ENCODE measurements at regions not wholly inside any gene's neighbourhood (a gene's known extent, or its start where the extent isn't known, plus 50 kb on each side); places are given as distances from the start of the nearest gene placed in this dataset.
A peak's percentile ranks its signal among the peaks of the same experiment; 100 is the strongest.
"Not testable (repeated sequence)": the region's sequence is repeated elsewhere in the genome, so short reads cannot be mapped to it uniquely, and the experiment has no call there.

GRCh38 chr5:82532075-82532474, 253.9 kb upstream of the RPS23 start:
- DNase-seq, result not testable (repeated sequence)

- DNase-seq, result peak; percentile 33
These were observed 248.4 kb upstream of the RPS23 start for GRCh38 chr5:82526540-82526939.

GRCh38 chr5:82525626-82526025, 247.5 kb upstream of the RPS23 start:
- no peak for DNase-seq

GRCh38 chr5:82523633-82524032, 245.5 kb upstream of the RPS23 start:
- DNase-seq, result no peak

- no peak for DNase-seq
These were observed 244.7 kb upstream of the RPS23 start for GRCh38 chr5:82522897-82523296.

GRCh38 chr5:82521431-82522051, 243.4 kb upstream of the RPS23 start:
- DNase-seq, result no peak

GRCh38 chr5:82519558-82519957, 241.4 kb upstream of the RPS23 start:
- DNase-seq, result no peak

GRCh38 chr5:82517544-82518075, 239.5 kb upstream of the RPS23 start:
- no peak for DNase-seq

GRCh38 chr5:82513738-82514137, 235.6 kb upstream of the RPS23 start:
- DNase-seq, result no peak

- no peak for DNase-seq
These were observed 233.9 kb upstream of the RPS23 start for GRCh38 chr5:82512025-82512424.

GRCh38 chr5:82511134-82511533, 233.0 kb upstream of the RPS23 start:
- no peak for DNase-seq

- peak; percentile 60 for DNase-seq
These were observed 231.6 kb upstream of the RPS23 start for GRCh38 chr5:82509762-82510161.

- DNase-seq, result not testable (repeated sequence)
These were observed 228.2 kb upstream of the RPS23 start for GRCh38 chr5:82506390-82506789.

- DNase-seq, result no peak
These were observed 221.6 kb upstream of the RPS23 start for GRCh38 chr5:82499725-82500244.

GRCh38 chr5:82497242-82497641, 219.1 kb upstream of the RPS23 start:
- no peak for DNase-seq

GRCh38 chr5:82494942-82495341, 216.8 kb upstream of the RPS23 start:
- peak; percentile 13 for DNase-seq

- no peak for DNase-seq
These were observed 215.1 kb upstream of the RPS23 start for GRCh38 chr5:82493221-82493620.

- DNase-seq, result no peak
These were observed 213.2 kb upstream of the RPS23 start for GRCh38 chr5:82491397-82491796.

GRCh38 chr5:82489683-82490082, 211.5 kb upstream of the RPS23 start:
- DNase-seq, result no peak

GRCh38 chr5:82487131-82487530, 209.0 kb upstream of the RPS23 start:
- DNase-seq, result no peak

- no peak for DNase-seq
These were observed 202.2 kb upstream of the RPS23 start for GRCh38 chr5:82480331-82480730.

- no peak for DNase-seq
These were observed 198.0 kb upstream of the RPS23 start for GRCh38 chr5:82476155-82476554.

GRCh38 chr5:82473262-82473661, 195.1 kb upstream of the RPS23 start:
- DNase-seq, result no peak

GRCh38 chr5:82470185-82470994, 192.2 kb upstream of the RPS23 start:
- peak; percentile 33 for DNase-seq

Measured in OCI-M1 (cell line).